Smooth muscle cell (in vitro differentiated cells): ENCODE measurements at regions not wholly inside any gene's neighbourhood (a gene's known extent, or its start where the extent isn't known, plus 50 kb on each side); places are given as distances from the start of the nearest gene placed in this dataset.

Experiments used
- DNase-seq: peaks from one replicate; lab custom pipeline; 2025; ENCODE audit not compliant: unreplicated experiment; lab: John Stamatoyannopoulos, UW
- H2AFZ ChIP-seq: fragments of 200-600 bp; sonication (generic); 2 replicates; pipeline ENCODE4 v1.6.0; 2016; ENCODE audit warnings: antibody characterized with exemption, low read depth, mild to moderate bottlenecking
- H3F3A ChIP-seq: fragments of 200-600 bp; sonication (generic); 2 replicates; pipeline ENCODE4 v1.6.0; 2017; ENCODE audit warnings: antibody characterized with exemption, low read depth
- H3K27ac ChIP-seq: fragments of 200-600 bp; sonication (generic); 2 replicates; pipeline ENCODE4 v1.5.1; 2016; ENCODE audit warnings: low read depth, mild to moderate bottlenecking
- H3K27me3 ChIP-seq: fragments of 200-600 bp; sonication (generic); 2 replicates; pipeline ENCODE4 v1.6.1; 2016; ENCODE audit warnings: low read depth, mild to moderate bottlenecking
- H3K36me3 ChIP-seq: fragments of 200-600 bp; sonication (generic); 2 replicates; pipeline ENCODE4 v1.5.1; 2016; ENCODE audit warnings: low read depth
- H3K4me1 ChIP-seq: fragments of 200-600 bp; sonication (generic); 2 replicates; pipeline ENCODE4 v1.5.1; 2016; ENCODE audit warnings: low read depth
- H3K4me2 ChIP-seq: fragments of 200-600 bp; sonication (generic); 2 replicates; pipeline ENCODE4 v1.6.0; 2016; ENCODE audit warnings: mild to moderate bottlenecking
- H3K4me3 ChIP-seq: fragments of 200-600 bp; sonication (generic); 2 replicates; pipeline ENCODE4 v1.5.1; 2016; ENCODE audit warnings: mild to moderate bottlenecking
- H3K79me2 ChIP-seq: fragments of 200-600 bp; sonication (generic); 2 replicates; pipeline ENCODE4 v1.6.0; 2016; ENCODE audit warnings: low read depth, mild to moderate bottlenecking
- H3K9ac ChIP-seq: fragments of 200-600 bp; sonication (generic); 2 replicates; pipeline ENCODE4 v1.6.0; 2016; ENCODE audit warnings: low read depth
- H3K9me3 ChIP-seq: fragments of 200-600 bp; sonication (generic); replicated peaks from 2 replicates; pipeline ENCODE4 v1.5.1; 2016; ENCODE audit warnings: low read depth
- H4K20me1 ChIP-seq: fragments of 200-600 bp; sonication (generic); 2 replicates; pipeline ENCODE4 v1.6.0; 2016; ENCODE audit warnings: low read depth
- CTCF ChIP-seq: fragments of 200-600 bp; sonication (generic); IDR thresholded peaks from 2 replicates; pipeline ENCODE4 v1.5.1; 2017; ENCODE audit warnings: borderline replicate concordance, mild to moderate bottlenecking, antibody characterized with exemption; ENCODE audit not compliant: insufficient read depth, poor library complexity, severe bottlenecking
- WGBS: methylation state at CpG from one replicate; pipeline ENCODE4 v1.1.7; 2016; ENCODE audit warnings: low lambda C conversion rate; 5-methylcytosine and 5-hydroxymethylcytosine counted together

- H3K9ac ChIP-seq, result no peak overlapping the region
- WGBS, result 93% methylated on average over 9 of the region's 9 CpGs
- no peaks in the 10 kb centered on the region for H3K4me1 ChIP-seq
- no peaks in the 10 kb centered on the region for H3K9me3 ChIP-seq
- H4K20me1 ChIP-seq, result no peaks in the 10 kb centered on the region
- no peak for DNase-seq
- H3F3A ChIP-seq, result no peaks in the 10 kb centered on the region
- no peak overlapping the region for H3K4me2 ChIP-seq
- H2AFZ ChIP-seq, result no peak overlapping the region
- no peak overlapping the region for H3K4me3 ChIP-seq
- no peak overlapping the region for H3K27ac ChIP-seq
- TF ChIP-seq CTCF, result peak; percentile 13
- no peaks in the 10 kb centered on the region for H3K79me2 ChIP-seq
- no peaks in the 10 kb centered on the region for H3K36me3 ChIP-seq
- H3K27me3 ChIP-seq, result no peaks in the 10 kb centered on the region
These were observed 775.3 kb upstream of the POU3F3 start for GRCh38 chr2:104078431-104079157.

- TF ChIP-seq CTCF, result no peak
- H3K4me3 ChIP-seq, result no peak overlapping the region
- H3K79me2 ChIP-seq, result no peaks in the 10 kb centered on the region
- WGBS, result 96% methylated on average over 5 of the region's 5 CpGs
- H3K9me3 ChIP-seq, result no peaks in the 10 kb centered on the region
- H3K27me3 ChIP-seq, result no peaks in the 10 kb centered on the region
- H3F3A ChIP-seq, result no peaks in the 10 kb centered on the region
- no peak overlapping the region for H2AFZ ChIP-seq
- no peak overlapping the region for H3K27ac ChIP-seq
- no peaks in the 10 kb centered on the region for H4K20me1 ChIP-seq
- no peak overlapping the region for H3K4me2 ChIP-seq
- H3K4me1 ChIP-seq, result no peaks in the 10 kb centered on the region
- DNase-seq, result no peak
- no peaks in the 10 kb centered on the region for H3K36me3 ChIP-seq
- no peak overlapping the region for H3K9ac ChIP-seq
These were observed 765.2 kb upstream of the POU3F3 start for GRCh38 chr2:104088745-104089144.

- H3K36me3 ChIP-seq, result no peaks in the 10 kb centered on the region
- 94% methylated on average over 6 of the region's 6 CpGs for WGBS
- DNase-seq, result no peak
- no peak overlapping the region for H2AFZ ChIP-seq
- H3K27me3 ChIP-seq, result no peaks in the 10 kb centered on the region
- H3K27ac ChIP-seq, result no peak overlapping the region
- no peaks in the 10 kb centered on the region for H3K9me3 ChIP-seq
- no peak overlapping the region for H3K4me3 ChIP-seq
- no peak overlapping the region for H3K4me2 ChIP-seq
- no peaks in the 10 kb centered on the region for H3F3A ChIP-seq
- TF ChIP-seq CTCF, result no peak
- H4K20me1 ChIP-seq, result no peaks in the 10 kb centered on the region
- no peak overlapping the region for H3K9ac ChIP-seq
- no peaks in the 10 kb centered on the region for H3K4me1 ChIP-seq
- H3K79me2 ChIP-seq, result no peaks in the 10 kb centered on the region
These were observed 763.5 kb upstream of the POU3F3 start for GRCh38 chr2:104090407-104090806.

GRCh38 chr2:104091894-104092293, 762.0 kb upstream of the POU3F3 start:
- no peak overlapping the region for H3K4me3 ChIP-seq
- no peaks in the 10 kb centered on the region for H3K79me2 ChIP-seq
- no peaks in the 10 kb centered on the region for H3K36me3 ChIP-seq
- no peak overlapping the region for H3K27ac ChIP-seq
- no peaks in the 10 kb centered on the region for H3F3A ChIP-seq
- H3K4me1 ChIP-seq, result no peaks in the 10 kb centered on the region
- no peaks in the 10 kb centered on the region for H3K9me3 ChIP-seq
- no peak overlapping the region for H2AFZ ChIP-seq
- no peaks in the 10 kb centered on the region for H3K27me3 ChIP-seq
- no peaks in the 10 kb centered on the region for H4K20me1 ChIP-seq
- no peak for DNase-seq
- no peak overlapping the region for H3K4me2 ChIP-seq
- no peak overlapping the region for H3K9ac ChIP-seq
- TF ChIP-seq CTCF, result no peak
